Suprapubic skin (tissue), 4 donors: ENCODE measurements at regions not wholly inside any gene's neighbourhood (a gene's known extent, or its start where the extent isn't known, plus 50 kb on each side); places are given as distances from the start of the nearest gene placed in this dataset.

ENCODE experiments used
- DNase-seq, 2 donors: peaks; one replicate each; pipeline ENCODE4 v3.0.0-alpha.2; 2019; ENCODE audit warnings: low spot score in 2 of 2
- H3K27ac ChIP-seq: fragments of 200-600 bp; sonication (generic); one replicate; pipeline ENCODE4 v1.5.1; 2019
- H3K27me3 ChIP-seq: fragments of 200-600 bp; sonication (generic); one replicate; pipeline ENCODE4 v1.5.1; 2019
- H3K36me3 ChIP-seq: fragments of 200-600 bp; sonication (generic); one replicate; pipeline ENCODE4 v1.5.1; 2019
- H3K4me1 ChIP-seq: fragments of 200-600 bp; sonication (generic); one replicate; pipeline ENCODE4 v1.5.1; 2019
- H3K4me3 ChIP-seq: fragments of 200-600 bp; sonication (generic); one replicate; pipeline ENCODE4 v1.5.1; 2019; ENCODE audit warnings: mild to moderate bottlenecking
- H3K9me3 ChIP-seq: fragments of 200-600 bp; sonication (generic); one replicate; pipeline ENCODE4 v1.5.1; 2019
- EP300 ChIP-seq: sonication (generic); formaldehyde crosslinking; IDR thresholded peaks from one replicate; pipeline ENCODE4 v1.6.1; 2017; ENCODE audit warnings: antibody characterized with exemption
- POLR2A ChIP-seq, 2 donors: fragments of 450-650 bp; IDR thresholded peaks; one replicate each; pipeline ENCODE4 v1.6.1; 2017; ENCODE audit warnings: antibody characterized with exemption in 2 of 2, mild to moderate bottlenecking in 2 of 2, moderate library complexity in 2 of 2
- POLR2AphosphoS5 ChIP-seq, 3 donors: sonication (generic); formaldehyde crosslinking; IDR thresholded peaks; one replicate each; pipeline ENCODE4 v1.6.1; 2017; ENCODE audit warnings: antibody characterized with exemption in 3 of 3
- WGBS: methylation state at CpG from one replicate; pipeline ENCODE4 v1.1.5; 2018; 5-methylcytosine and 5-hydroxymethylcytosine counted together
- TF ChIP-seq, protein P1 (sequence below), 2 donors: fragments of 200-600 bp in 1 of 2; fragments of 450-650 bp in 1 of 2; sonication (generic) in 1 of 2; IDR thresholded peaks; one replicate each; pipeline ENCODE4 v1.5.1; 2016 to 2019; ENCODE audit warnings: antibody characterized with exemption in 2 of 2, mild to moderate bottlenecking in 1 of 2, moderate library complexity in 1 of 2

DNA sequence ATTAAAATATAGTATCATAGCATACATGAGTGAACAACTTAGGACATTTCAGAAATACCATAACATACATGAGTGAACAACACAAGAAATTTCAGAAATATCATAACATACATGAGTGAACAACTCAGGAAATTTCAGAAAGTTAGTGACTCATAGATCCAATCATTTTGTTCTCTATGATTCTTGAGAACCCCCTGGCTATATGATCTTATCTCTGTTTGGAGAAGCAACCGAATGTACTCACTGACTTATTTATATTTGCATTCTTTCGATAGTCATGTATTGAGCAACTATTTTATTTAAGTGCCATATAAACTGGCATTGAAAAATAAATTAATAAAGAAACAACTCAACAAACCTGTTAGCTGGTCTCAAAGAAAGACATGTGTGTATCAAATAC lies 251.1 kb downstream of the EFNB2 start:
- DNase-seq: no peak
- no peaks in the 10 kb centered on the region for H3K9me3 ChIP-seq
- no peaks in the 10 kb centered on the region for H3K27me3 ChIP-seq
- no peaks in the 10 kb centered on the region for H3K36me3 ChIP-seq
- H3K27ac ChIP-seq: no peak overlapping the region
- H3K4me1 ChIP-seq: peaks cover 4% of the 10 kb centered on the region
- no peak overlapping the region for H3K4me3 ChIP-seq
- no peak for TF ChIP-seq POLR2AphosphoS5 (IDR thresholded peaks at IDR 0.05)
- no peak for TF ChIP-seq POLR2A (IDR thresholded peaks at IDR 0.05)
- TF ChIP-seq, protein P1, sequence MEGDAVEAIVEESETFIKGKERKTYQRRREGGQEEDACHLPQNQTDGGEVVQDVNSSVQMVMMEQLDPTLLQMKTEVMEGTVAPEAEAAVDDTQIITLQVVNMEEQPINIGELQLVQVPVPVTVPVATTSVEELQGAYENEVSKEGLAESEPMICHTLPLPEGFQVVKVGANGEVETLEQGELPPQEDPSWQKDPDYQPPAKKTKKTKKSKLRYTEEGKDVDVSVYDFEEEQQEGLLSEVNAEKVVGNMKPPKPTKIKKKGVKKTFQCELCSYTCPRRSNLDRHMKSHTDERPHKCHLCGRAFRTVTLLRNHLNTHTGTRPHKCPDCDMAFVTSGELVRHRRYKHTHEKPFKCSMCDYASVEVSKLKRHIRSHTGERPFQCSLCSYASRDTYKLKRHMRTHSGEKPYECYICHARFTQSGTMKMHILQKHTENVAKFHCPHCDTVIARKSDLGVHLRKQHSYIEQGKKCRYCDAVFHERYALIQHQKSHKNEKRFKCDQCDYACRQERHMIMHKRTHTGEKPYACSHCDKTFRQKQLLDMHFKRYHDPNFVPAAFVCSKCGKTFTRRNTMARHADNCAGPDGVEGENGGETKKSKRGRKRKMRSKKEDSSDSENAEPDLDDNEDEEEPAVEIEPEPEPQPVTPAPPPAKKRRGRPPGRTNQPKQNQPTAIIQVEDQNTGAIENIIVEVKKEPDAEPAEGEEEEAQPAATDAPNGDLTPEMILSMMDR (IDR thresholded peaks at IDR 0.05): no peak
- no peak for TF ChIP-seq EP300
- WGBS: 59% methylated on average over 2 of the region's 2 CpGs

DNA sequence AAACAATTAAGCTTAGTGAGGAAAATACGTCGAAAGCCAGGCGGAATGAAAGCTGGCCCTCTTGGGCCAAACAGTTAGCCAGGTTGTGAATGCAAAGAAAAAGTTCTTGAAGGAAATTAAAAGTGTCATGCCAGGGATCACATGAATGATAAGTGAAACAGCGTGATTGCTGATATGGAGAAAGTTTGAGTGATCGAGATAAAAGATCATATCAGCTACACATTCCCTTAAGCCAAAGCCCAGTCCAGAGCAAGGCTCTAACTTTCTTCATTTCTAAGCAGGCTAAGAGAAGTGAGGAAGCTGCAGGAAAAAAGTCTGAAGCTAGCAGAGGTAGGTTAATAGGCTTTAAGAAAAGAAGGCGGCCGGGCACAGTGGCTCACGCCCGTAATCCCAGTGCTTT lies 254.0 kb downstream of the EFNB2 start:
- H3K27ac ChIP-seq: no peak overlapping the region
- no peaks in the 10 kb centered on the region for H3K9me3 ChIP-seq
- 82% methylated on average over 8 of the region's 9 CpGs for WGBS
- H3K36me3 ChIP-seq: no peaks in the 10 kb centered on the region
- H3K4me3 ChIP-seq: no peak overlapping the region
- H3K4me1 ChIP-seq: peaks cover 4% of the 10 kb centered on the region
- DNase-seq: no peak
- TF ChIP-seq, protein P1 (IDR thresholded peaks at IDR 0.05): no peak
- TF ChIP-seq EP300 (no peak), POLR2A (IDR thresholded peaks at IDR 0.05) (no peak), POLR2AphosphoS5 (IDR thresholded peaks at IDR 0.05) (no peak)
- H3K27me3 ChIP-seq: no peaks in the 10 kb centered on the region

DNA sequence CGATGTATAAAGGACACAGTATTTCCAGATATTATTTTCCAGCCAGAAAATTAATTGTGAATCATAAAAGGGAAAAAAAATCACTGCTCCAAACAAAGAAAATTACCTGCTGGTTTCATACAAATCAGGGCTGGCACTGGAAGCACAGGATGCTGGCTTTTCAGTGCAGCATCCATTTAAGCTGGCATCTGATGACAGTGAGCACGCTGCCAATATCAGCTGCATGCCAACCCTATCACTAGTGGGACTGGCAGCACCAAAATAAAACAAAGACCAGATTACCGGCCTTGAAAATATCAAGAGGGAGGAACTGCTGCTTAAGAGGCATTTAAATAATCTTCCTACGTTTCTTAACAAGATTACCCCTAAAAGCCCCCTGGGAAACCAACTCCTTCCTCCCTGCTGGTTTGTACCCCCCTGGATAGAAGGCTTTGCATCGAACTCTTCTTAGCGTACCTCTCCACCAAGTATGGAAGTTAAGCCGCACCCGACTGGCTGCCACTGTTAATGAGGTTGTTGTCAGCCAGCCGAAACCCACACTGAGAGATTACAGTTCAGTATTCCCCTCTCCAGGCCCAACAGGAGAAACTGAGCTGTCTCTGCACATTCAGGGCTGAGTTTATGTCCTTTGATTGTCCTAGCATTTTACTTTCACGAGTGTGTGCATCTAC lies 257.8 kb downstream of the EFNB2 start:
- Histone ChIP-seq H3K4me1 (no peaks in the 10 kb centered on the region), H3K9me3 (no peaks in the 10 kb centered on the region), H3K27ac (no peak overlapping the region), H3K27me3 (no peaks in the 10 kb centered on the region), H3K4me3 (no peak overlapping the region), H3K36me3 (no peaks in the 10 kb centered on the region)
- no peak for DNase-seq
- TF ChIP-seq POLR2A (IDR thresholded peaks at IDR 0.05) (no peak), EP300 (no peak), POLR2AphosphoS5 (IDR thresholded peaks at IDR 0.05) (no peak)
- TF ChIP-seq, protein P1 (IDR thresholded peaks at IDR 0.05): no peak
- WGBS: 67% methylated on average over 10 of the region's 10 CpGs

DNA sequence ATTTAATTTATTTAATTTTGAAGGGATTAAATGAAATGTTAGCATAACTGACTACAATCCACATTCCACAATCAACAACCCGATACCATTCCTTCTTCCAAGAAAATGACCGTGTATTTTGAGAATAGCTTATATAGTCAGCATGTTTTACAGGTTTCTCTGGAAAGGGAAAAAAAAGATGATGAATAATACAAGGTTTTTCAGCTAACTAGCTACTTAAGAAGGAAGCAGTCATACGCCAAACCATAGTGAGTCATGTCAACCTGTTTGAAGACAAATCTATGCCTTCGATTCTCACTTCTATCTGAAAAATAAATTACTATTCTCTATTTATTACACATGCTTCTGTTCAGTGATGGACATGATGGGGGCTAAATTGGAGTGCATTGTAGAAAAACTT lies 258.6 kb downstream of the EFNB2 start:
- Histone ChIP-seq H3K4me1 (no peaks in the 10 kb centered on the region), H3K4me3 (no peak overlapping the region), H3K27ac (no peak overlapping the region), H3K27me3 (no peaks in the 10 kb centered on the region), H3K9me3 (no peaks in the 10 kb centered on the region), H3K36me3 (no peaks in the 10 kb centered on the region)
- TF ChIP-seq POLR2AphosphoS5 (IDR thresholded peaks at IDR 0.05): no peak
- no peak for DNase-seq
- 72% methylated on average over 4 of the region's 4 CpGs for WGBS

DNA sequence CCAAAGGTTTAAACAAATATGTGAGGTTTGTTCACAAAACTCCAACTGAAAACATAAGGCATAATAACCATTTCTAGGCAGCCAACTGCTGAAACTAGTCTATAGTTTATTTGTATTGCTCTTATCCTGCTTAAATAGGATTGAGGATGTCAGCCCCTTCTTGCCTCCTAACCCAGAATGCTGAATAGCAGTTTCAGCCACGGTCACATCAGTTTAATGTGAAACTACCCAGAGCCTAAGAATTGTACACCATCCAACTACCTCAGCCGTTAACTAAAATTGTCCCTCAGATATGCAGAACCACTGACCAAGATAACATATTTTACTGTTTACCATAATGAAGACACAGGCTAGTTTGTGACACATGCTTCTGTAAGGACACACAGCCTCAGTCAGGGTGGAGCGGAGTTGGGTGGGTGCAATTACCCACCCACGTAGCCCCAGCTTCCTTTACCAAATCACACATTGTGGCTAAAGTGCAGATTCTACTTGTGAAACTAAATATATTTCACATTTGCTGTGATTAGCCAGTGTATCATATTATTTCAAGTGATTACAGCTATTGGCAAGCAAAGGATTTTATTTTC lies 259.9 kb downstream of the EFNB2 start:
- H3K4me1 ChIP-seq: no peaks in the 10 kb centered on the region
- no peak overlapping the region for H3K4me3 ChIP-seq
- H3K27me3 ChIP-seq: no peaks in the 10 kb centered on the region
- TF ChIP-seq EP300: no peak
- no peak for TF ChIP-seq POLR2AphosphoS5 (IDR thresholded peaks at IDR 0.05)
- TF ChIP-seq, protein P1 (IDR thresholded peaks at IDR 0.05): no peak
- no peak for TF ChIP-seq POLR2A (IDR thresholded peaks at IDR 0.05)
- H3K36me3 ChIP-seq: no peaks in the 10 kb centered on the region
- no peak for DNase-seq
- 85% methylated on average over 4 of the region's 4 CpGs for WGBS
- H3K9me3 ChIP-seq: no peaks in the 10 kb centered on the region
- H3K27ac ChIP-seq: no peak overlapping the region
